ENCODE measurements at regions not wholly inside any gene's neighbourhood (a gene's known extent, or its start where the extent isn't known, plus 50 kb on each side); places are given as distances from the start of the nearest gene placed in this dataset.

DNA sequence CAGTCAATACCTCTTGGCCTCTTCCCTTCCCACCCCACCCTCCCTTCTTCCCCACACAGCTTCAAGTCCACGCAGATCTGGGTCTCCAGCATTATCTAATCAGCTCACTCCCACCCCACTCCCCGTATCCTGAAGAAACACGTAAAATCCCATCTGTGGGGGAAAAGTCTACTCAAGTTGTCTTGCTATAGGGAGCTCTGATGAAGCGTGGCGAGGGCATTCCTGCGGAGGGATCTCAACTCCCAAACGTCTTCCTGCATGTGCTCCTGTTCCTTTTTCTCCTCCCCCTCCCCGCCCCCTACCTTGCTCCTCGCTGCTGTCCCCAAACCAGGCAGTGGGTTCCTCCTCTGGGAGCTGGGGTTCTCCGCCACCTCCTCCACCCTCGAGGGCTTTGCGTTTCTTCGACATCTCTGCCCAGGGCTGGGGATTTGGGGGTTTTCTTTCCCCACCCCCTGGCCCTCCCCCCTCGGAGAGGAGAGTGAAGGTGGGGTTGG lies 181.8 kb downstream of the TBXT start:
- Histone ChIP-seq H3K4me3 (no peak overlapping the region), H3K27me3 (peaks cover 7% of the 10 kb centered on the region; the same call in 1 of the 2 replicates), H3K9me3 (no peaks in the 10 kb centered on the region), H3K36me3 (no peaks in the 10 kb centered on the region)
- no peak for DNase-seq

DNA sequence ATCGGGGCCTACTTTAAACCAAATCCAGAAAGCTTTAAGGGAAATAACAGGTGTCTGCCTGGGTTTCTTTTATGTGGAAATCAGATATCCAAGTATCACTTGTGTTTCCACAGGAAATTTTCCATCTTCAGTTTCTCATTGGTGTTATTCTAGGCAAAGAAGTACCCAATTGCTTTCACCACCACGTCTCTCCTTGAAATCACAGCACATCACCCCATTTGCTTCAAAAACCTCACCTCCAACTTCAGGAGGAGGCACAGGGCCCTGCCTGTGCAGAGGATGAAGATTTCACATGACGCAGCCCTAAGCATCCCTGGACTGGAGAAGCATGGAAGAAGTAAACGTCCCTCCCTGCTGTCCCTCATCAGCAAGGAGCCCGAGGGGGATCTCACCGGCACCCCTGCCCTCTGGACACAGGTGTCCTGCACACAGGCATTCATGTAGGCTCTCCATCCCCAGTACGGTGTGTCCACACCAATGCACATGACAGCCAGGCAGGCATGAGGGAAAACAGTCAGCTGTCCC lies 182.3 kb downstream of the TBXT start:
- H3K36me3 ChIP-seq: no peaks in the 10 kb centered on the region
- no peak overlapping the region for H3K4me3 ChIP-seq
- peaks cover 7% of the 10 kb centered on the region; the same call in 1 of the 2 replicates for H3K27me3 ChIP-seq
- H3K9me3 ChIP-seq: no peaks in the 10 kb centered on the region
- DNase-seq: no peak

DNA sequence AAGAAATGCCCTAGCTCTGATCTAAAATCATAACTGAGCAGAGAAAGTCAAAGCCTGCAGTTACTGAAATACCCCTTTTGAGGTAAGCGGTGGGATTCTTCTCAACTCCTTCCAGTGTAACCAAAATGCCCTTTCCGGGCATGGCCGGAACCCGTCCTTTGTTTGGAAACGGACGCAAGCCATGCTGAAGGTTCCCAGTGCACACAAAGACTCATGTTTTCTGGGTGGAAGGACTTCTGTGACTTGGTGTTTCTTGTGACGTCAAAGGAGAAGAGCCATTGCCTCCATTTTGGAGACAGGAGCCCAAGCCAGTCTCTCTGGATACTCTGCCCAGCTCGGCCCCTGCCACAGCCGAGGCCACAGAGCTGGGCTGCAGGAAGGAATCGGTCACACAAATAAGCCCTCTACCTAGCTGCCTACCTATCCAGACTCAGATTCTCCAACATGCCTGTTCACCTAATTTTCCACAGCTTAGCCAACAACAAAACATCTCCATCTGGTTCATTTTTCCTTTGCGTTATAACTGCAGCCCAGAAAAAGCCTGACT lies 182.8 kb downstream of the TBXT start:
- no peak for DNase-seq
- Histone ChIP-seq H3K36me3 (no peaks in the 10 kb centered on the region), H3K9me3 (no peaks in the 10 kb centered on the region), H3K27me3 (peaks cover 7% of the 10 kb centered on the region; the same call in 1 of the 2 replicates), H3K4me3 (no peak overlapping the region)

DNA sequence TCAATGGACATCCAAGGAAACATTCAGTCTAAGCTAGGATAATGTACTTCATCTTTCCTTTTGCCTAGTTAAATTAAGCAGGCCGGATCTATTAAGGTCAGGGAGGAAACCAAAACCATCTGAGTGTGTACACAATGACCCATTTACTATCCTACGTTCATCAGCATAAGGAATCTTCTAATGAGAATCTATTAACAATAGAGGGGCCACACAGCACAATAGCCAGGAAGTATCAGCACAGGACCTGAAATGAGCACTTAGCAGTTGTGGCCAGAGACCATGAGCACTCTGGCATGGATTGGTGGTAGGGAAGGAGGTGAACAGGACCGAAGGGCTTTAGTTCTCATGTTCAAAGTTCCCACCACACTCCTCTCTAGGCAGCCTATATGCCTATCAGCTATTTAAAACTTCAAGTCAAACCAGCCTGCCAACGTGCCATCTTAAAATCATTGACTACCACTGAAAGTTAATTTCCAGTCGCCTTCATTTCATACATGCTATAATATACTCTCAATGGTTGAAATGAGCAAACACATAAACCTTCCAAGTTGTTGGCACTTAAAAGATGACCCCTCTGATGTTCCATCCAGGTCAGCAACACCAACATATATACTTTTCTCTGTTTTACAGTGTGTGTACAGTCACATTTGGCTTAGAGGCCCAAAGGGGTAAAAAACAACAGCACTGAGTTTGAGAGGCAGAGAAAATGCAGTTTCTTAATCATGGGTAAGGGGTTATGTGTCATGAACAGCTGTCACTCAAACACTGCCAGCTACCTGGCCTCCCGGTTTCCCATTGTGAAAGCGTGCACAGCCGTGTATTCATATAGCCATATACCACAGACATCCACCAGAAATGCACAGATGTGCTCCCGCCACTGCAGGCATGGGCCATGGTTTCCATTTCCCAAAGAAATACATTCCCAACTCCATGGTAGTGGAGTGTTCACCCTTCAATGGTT lies 184.3 kb downstream of the TBXT start:
- H3K36me3 ChIP-seq: no peaks in the 10 kb centered on the region
- no peak for DNase-seq
- H3K27me3 ChIP-seq: peaks cover 4% of the 10 kb centered on the region; the same call in 1 of the 2 replicates
- no peak overlapping the region for H3K4me3 ChIP-seq
- no peaks in the 10 kb centered on the region for H3K9me3 ChIP-seq

DNA sequence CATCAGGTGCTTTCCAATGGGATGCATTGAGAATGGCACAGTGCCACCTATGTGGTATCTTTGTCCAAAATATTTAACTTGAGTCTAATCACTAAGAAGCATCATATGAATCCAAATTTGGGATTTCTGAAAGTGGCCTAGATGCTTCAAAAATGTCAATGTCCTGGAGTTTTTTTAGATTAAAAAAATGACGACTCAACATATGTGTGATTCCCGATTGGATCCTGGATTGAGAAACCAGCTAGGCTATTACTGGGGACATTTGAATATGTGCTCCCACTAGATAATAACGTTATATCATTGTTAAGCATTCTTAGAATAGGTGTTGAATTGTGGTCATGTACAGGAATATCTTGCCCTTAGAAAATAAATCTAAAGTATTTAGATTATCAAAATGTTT lies 189.2 kb downstream of the TBXT start:
- Histone ChIP-seq H3K36me3 (no peaks in the 10 kb centered on the region), H3K4me3 (no peak overlapping the region), H3K27me3 (no peaks in the 10 kb centered on the region), H3K9me3 (no peaks in the 10 kb centered on the region)
- DNase-seq: no peak

DNA sequence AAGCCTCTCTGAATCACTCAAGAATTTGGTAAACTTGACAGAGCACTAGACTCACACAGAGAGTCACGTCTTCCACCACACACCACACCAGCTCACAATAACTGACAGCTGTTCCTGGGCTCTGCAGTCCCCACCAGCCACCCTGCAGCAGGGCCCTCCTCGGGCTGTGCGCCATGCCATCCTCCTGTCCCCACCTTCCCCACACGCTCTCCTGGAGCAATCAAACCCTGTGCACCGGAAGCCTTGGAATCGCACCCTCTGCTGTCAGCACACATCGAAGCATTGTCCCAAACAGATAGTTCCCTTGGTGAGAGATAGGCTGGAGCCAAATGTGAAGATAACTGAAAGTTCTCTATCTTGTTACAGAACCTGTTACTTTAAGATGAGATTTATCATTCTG lies 191.0 kb downstream of the TBXT start:
- Histone ChIP-seq H3K4me3 (no peak overlapping the region), H3K36me3 (no peaks in the 10 kb centered on the region), H3K9me3 (no peaks in the 10 kb centered on the region), H3K27me3 (no peaks in the 10 kb centered on the region)
- no peak for DNase-seq

DNA sequence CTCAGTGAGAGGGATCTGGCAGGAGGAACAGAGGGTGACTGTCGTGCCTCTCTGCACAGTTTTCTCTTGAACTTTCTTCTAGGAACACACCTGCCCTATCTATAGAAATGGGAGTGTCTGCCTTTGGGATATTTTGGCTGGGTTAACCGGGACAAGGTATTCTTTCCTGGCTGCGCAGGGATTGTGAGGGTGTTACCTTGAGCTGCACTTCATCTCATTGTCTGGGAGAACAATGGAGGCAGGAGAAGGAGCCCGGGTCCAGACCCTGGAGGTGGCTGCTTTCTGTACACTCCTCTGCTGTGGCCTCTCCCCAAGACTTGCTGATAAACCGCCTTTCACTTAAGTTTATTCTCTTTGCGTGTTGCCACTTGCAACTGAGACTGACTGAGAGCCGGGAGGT lies 192.8 kb downstream of the TBXT start:
- Histone ChIP-seq H3K27me3 (no peaks in the 10 kb centered on the region), H3K4me3 (no peak overlapping the region), H3K9me3 (no peaks in the 10 kb centered on the region), H3K36me3 (no peaks in the 10 kb centered on the region)
- DNase-seq: no peak

DNA sequence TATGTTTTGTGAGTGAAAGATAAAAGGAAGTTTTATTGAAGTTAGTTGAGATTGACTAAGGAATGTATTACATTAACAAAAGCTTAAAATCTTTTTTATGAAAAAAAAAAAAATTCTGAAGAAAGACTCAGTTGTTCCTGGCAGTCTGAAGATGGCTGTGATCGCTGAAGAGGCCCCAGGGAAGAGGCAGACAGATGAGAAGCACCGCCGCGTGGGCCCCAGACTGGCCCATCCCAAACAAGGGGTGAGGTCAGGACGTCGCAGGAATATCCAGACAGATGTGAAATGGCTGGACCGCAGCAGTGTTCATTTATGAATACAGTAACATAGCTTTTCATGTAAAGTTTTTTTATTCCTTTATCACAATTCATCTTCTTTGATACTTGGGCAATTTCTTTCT lies 194.2 kb downstream of the TBXT start:
- no peak for DNase-seq
- Histone ChIP-seq H3K4me3 (no peak overlapping the region), H3K9me3 (no peaks in the 10 kb centered on the region), H3K36me3 (no peaks in the 10 kb centered on the region), H3K27me3 (no peaks in the 10 kb centered on the region)

DNA sequence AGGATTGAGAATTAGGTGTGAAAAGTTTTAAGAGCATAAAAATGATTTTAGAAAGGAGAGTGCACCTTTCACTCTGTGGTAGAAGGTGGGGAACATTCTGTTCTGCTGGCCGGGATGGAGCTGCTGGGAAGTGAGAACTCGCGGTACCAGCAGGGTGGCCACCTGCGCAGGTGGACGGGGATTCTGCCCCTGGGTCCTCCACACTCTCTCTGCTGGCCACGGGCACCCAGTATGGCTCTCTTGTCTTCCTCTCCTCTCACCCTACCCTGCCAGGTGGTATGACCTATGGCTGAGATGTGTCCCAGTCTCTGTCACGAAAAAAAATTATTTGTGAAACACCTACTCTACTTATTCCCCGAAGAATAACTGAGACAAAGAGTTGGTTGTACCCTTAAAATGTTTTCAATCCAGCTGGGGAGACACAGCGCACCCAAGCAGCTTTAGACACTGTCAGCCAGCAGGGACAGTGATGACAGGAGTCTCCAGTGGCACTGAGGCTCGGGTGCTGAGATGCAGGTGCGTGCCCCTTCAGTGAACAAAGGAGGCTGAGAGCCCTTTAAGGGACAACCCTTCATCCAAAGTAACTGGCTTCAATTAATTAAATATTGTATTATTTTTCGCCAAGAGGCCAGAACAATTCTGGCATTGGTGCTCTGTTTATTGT lies 195.4 kb downstream of the TBXT start:
- no peak for DNase-seq
- no peaks in the 10 kb centered on the region for H3K9me3 ChIP-seq

DNA sequence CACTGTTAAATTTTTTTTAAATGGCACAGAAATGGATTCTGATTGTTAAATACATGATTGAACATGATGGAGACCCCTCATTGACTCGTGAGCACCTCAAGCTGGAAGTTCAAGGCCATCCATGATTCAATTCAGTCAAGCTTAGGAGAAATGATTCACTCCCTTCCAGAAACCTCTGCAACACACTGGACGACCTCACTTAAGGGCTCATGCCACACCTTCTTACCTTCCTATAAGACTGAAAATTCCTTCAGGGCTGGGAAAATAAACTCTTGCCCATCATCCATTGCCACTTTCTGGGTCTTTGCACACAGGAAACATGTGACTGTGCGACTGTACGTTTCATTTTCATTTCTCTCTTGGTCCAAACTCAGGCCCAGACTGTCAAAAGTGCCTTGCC lies 196.4 kb downstream of the TBXT start:
- no peak for DNase-seq
- no peak overlapping the region for H3K4me3 ChIP-seq

More for the DNA sequence above, 195.4 kb downstream of the TBXT start:
- H3K4me3 ChIP-seq: no peak overlapping the region
- H3K27me3 ChIP-seq: no peaks in the 10 kb centered on the region
- no peaks in the 10 kb centered on the region for H3K36me3 ChIP-seq

DNA sequence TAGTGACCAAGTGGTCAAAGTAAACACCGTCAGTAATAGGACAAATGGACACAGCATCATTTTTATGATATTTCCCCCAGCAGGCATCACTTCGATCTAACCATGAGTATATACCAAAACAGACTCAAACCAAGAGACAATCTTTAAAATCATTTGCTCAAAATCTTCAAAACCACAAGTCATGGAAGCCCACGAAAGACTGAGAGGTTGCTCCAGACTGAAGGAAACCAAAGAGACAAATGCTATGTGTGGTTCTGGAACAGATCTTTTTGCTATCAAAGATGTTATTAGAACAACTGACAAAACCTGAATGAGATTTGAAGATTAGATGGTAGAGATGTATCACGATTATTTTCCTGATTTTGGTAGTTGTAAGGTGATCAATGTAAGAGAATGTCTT lies 197.7 kb downstream of the TBXT start:
- no peaks in the 10 kb centered on the region for H3K9me3 ChIP-seq
- H3K4me3 ChIP-seq: no peak overlapping the region
- DNase-seq: no peak
- no peaks in the 10 kb centered on the region for H3K36me3 ChIP-seq
- H3K27me3 ChIP-seq: no peaks in the 10 kb centered on the region

More for the DNA sequence above, 196.4 kb downstream of the TBXT start:
- Histone ChIP-seq H3K27me3 (no peaks in the 10 kb centered on the region), H3K9me3 (no peaks in the 10 kb centered on the region), H3K36me3 (no peaks in the 10 kb centered on the region)

DNA sequence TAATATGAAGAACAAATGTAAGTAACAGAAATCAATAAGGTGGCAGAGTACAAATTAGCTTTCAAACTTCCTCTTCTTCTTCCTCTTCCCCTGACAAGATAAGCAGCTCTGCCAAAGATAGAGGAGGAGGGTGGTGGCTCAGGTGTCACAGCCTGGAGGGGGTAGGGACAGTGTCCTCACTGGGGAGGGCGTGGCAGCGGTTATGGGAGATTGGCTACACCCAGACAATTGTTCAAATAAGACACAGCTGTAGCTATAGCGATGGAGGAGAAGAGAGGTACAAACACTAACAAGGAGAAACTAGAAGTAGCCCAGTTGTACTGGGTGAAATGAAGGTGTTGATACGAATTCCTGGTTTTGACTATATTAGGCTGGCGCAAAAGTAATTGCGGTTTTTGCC lies 198.5 kb downstream of the TBXT start:
- DNase-seq: no peak
- Histone ChIP-seq H3K27me3 (no peaks in the 10 kb centered on the region), H3K9me3 (no peaks in the 10 kb centered on the region)

DNA sequence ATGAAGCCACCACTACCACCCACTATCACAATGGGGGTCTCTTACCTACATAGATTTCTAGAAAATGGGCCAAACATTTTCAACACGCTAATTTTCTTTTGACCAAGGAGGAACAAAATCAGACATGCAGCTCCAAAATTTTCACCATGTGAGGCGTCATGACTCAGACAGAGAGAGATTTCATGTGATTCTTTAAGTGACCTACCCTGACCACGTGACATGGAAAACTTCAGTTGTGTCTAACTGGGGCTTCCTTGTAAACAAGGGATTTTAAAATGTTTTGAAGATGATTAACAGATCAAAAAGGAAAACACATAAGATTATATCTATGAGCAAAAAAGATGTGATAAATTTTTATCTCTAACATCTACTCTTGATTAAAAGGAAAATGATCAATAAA lies 199.2 kb downstream of the TBXT start:
- Histone ChIP-seq H3K4me3 (no peak overlapping the region), H3K36me3 (no peaks in the 10 kb centered on the region), H3K9me3 (no peaks in the 10 kb centered on the region), H3K27me3 (no peaks in the 10 kb centered on the region)
- DNase-seq: no peak

More for the DNA sequence above, 198.5 kb downstream of the TBXT start:
- H3K36me3 ChIP-seq: no peaks in the 10 kb centered on the region
- no peak overlapping the region for H3K4me3 ChIP-seq

DNA sequence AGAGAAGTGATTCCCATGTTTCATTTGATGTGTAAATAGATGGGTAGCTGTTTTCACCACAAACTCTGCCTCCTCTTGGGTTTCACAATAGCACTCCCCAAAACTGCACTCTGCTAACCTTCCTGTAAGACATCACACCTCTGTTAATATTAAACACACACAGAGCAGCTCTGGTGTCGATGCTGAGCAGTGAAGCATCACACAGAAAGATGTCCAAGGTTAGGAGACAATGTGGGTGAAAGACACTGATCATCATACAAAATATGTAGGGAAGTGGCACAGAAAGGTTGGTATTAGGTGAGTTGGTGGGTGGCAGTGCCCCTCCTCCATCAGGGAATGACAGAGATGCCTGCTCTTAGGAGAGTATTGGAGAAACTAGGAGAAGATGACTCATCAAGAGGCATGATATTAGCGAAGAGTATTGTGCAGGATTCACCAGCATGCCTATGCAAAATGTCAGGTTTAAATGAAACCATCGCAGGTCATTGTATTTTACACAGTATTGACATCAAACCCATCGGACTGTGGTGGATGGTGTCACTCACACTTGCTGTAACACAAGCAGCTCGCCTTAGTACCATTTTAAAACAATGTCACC lies 199.7 kb downstream of the TBXT start:
- Histone ChIP-seq H3K9me3 (no peaks in the 10 kb centered on the region), H3K36me3 (no peaks in the 10 kb centered on the region), H3K27me3 (no peaks in the 10 kb centered on the region), H3K4me3 (no peak overlapping the region)
- DNase-seq: no peak

DNA sequence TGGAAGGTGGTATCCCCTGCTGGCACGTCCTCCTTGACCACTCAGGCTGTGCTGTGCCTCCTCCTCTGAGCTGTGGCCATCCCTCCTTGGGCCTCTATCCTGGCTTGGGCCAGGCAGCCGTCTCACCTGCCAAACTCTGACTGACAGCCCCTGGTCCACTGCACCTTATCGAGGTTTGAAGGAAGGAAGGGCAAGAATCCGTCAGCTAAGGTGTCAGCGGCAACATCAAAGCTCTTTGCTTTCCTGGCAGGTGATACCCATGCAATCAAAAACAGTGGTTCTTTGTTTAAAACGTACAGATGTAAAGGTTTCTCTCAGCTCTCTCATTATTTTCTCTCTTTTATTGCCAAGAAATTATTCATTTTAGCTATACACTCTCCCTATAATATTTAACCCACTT lies 203.9 kb downstream of the TBXT start:
- Histone ChIP-seq H3K27me3 (no peaks in the 10 kb centered on the region), H3K9me3 (no peaks in the 10 kb centered on the region), H3K4me3 (no peak overlapping the region), H3K36me3 (no peaks in the 10 kb centered on the region)
- no peak for DNase-seq

DNA sequence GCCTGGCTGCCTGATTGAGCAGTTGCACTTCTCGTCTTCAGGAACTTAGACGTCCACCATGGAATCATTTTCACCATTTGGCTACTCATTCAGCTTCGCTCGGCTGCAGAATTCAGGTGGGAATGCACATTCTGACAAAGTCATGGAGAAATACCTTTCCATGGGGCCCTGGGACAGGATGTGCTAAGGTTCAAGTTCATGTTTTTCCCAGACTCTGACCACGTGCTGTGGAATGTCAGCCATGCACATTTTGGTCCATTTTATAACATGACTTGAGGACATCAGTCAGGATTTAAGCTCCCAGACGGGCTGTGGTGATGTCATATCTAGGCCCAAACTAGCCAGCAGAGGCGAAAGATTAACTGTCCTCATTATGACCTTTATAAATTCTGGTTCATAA lies 205.3 kb downstream of the TBXT start:
- no peak for DNase-seq

DNA sequence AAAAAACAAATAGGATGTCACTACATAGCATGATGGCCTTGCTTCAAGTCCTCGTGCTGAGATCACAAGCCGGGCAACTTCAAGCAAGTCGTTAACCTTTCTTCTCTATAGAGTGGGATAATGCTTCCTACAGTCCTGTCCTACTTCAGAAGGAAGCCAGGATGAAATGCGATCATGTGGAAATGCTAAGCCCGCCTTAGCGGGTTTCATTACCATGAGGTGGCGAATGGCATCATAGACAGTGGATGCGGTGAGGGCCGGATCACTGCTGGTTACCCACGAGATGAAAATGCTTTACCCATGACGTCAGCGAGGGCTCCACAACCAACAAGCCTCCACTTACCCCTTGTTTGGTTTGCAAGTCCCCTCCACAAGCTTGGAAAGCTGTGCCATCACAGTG lies 206.4 kb downstream of the TBXT start:
- Histone ChIP-seq H3K27me3 (no peaks in the 10 kb centered on the region), H3K9me3 (no peaks in the 10 kb centered on the region), H3K4me3 (no peak overlapping the region), H3K36me3 (no peaks in the 10 kb centered on the region)
- no peak for DNase-seq

More for the DNA sequence above, 205.3 kb downstream of the TBXT start:
- Histone ChIP-seq H3K9me3 (no peaks in the 10 kb centered on the region), H3K36me3 (no peaks in the 10 kb centered on the region), H3K4me3 (no peak overlapping the region), H3K27me3 (no peaks in the 10 kb centered on the region)
